GM18873 (cell line): ENCODE measurements at regions not wholly inside any gene's neighbourhood (a gene's known extent, or its start where the extent isn't known, plus 50 kb on each side); places are given as distances from the start of the nearest gene placed in this dataset.
"Not testable (repeated sequence)": the region's sequence is repeated elsewhere in the genome, so short reads cannot be mapped to it uniquely, and the experiment has no call there.

Source experiments
- ATAC-seq: cut with Tn5 transposase; IDR thresholded peaks from one replicate; pipeline ENCODE4 v1.9.1; 2021; ENCODE audit warnings: mild to moderate bottlenecking, moderate library complexity, moderate number of reproducible peaks; ENCODE audit not compliant: unreplicated experiment, low FRiP score

GRCh38 chr14:83096092-83096491 lies 1562.4 kb upstream of the SEL1L start:
- ATAC-seq: no peak

GRCh38 chr14:83101846-83102245 lies 1568.2 kb upstream of the SEL1L start:
- ATAC-seq: no peak

- ATAC-seq: no peak
Measured at GRCh38 chr14:83118029-83118428, 1584.4 kb upstream of the SEL1L start.

- no peak for ATAC-seq
Measured at GRCh38 chr14:83120187-83120586, 1586.5 kb upstream of the SEL1L start.

- no peak for ATAC-seq
Measured at GRCh38 chr14:83126076-83126475, 1592.4 kb upstream of the SEL1L start.

- ATAC-seq: no peak
Measured at GRCh38 chr14:83128783-83129182, 1595.1 kb upstream of the SEL1L start.

- ATAC-seq: no peak
Measured at GRCh38 chr14:83129496-83129895, 1595.8 kb upstream of the SEL1L start.

GRCh38 chr14:83133981-83134645 lies 1600.5 kb upstream of the SEL1L start:
- no peak for ATAC-seq

GRCh38 chr14:83140756-83141155 lies 1607.1 kb upstream of the SEL1L start:
- ATAC-seq: no peak

- ATAC-seq: no peak
Measured at GRCh38 chr14:83147006-83147405, 1613.4 kb upstream of the SEL1L start.

- ATAC-seq: no peak
Measured at GRCh38 chr14:83151571-83151970, 1617.9 kb upstream of the SEL1L start.

- no peak for ATAC-seq
Measured at GRCh38 chr14:83153081-83153480, 1619.4 kb upstream of the SEL1L start.

GRCh38 chr14:83162361-83162929 lies 1628.8 kb upstream of the SEL1L start:
- ATAC-seq: no peak

GRCh38 chr14:83163016-83163415 lies 1629.4 kb upstream of the SEL1L start:
- no peak for ATAC-seq

- no peak for ATAC-seq
Measured at GRCh38 chr14:83164016-83164415, 1630.4 kb upstream of the SEL1L start.

GRCh38 chr14:83164591-83164990 lies 1630.9 kb upstream of the SEL1L start:
- ATAC-seq: no peak

- no peak for ATAC-seq
Measured at GRCh38 chr14:83170165-83170564, 1636.5 kb upstream of the SEL1L start.

GRCh38 chr14:83171761-83172160 lies 1638.1 kb upstream of the SEL1L start:
- ATAC-seq: no peak

- no peak for ATAC-seq
Measured at GRCh38 chr14:83172363-83172762, 1638.7 kb upstream of the SEL1L start.

GRCh38 chr14:83173687-83174086 lies 1640.0 kb upstream of the SEL1L start:
- ATAC-seq: no peak

- ATAC-seq: no peak
Measured at GRCh38 chr14:83184531-83184930, 1650.9 kb upstream of the SEL1L start.

- ATAC-seq: not testable (repeated sequence)
Measured at GRCh38 chr14:83188311-83188710, 1654.7 kb upstream of the SEL1L start.
